NCI-H1436 (cell line): ENCODE measurements at regions not wholly inside any gene's neighbourhood (a gene's known extent, or its start where the extent isn't known, plus 50 kb on each side); places are given as distances from the start of the nearest gene placed in this dataset.
"Not testable (repeated sequence)": the region's sequence is repeated elsewhere in the genome, so short reads cannot be mapped to it uniquely, and the experiment has no call there.

Source experiments
- DNase-seq: peaks from one replicate; lab custom pipeline; 2025; lab: John Stamatoyannopoulos, UW

DNA sequence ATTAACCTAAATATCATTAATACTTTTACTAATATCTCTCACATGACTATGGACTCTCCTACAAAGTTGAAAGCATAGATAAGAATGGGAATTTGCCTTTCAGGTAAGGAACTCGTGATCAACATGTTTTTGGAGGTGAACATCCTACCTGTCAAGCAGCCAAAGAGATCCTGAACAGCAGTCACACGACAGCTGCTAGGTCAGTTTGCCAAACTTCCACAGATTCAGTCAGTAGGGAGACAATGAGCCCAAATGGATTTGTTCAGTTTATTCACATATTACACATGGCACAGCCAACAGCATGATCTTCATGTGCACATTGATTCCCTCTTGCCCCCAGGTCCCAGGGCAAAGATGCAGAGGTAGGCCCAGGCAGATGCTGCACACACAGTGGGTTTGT, 86.1 kb upstream of the LOC128125822 start:
- DNase-seq, result no peak

DNA sequence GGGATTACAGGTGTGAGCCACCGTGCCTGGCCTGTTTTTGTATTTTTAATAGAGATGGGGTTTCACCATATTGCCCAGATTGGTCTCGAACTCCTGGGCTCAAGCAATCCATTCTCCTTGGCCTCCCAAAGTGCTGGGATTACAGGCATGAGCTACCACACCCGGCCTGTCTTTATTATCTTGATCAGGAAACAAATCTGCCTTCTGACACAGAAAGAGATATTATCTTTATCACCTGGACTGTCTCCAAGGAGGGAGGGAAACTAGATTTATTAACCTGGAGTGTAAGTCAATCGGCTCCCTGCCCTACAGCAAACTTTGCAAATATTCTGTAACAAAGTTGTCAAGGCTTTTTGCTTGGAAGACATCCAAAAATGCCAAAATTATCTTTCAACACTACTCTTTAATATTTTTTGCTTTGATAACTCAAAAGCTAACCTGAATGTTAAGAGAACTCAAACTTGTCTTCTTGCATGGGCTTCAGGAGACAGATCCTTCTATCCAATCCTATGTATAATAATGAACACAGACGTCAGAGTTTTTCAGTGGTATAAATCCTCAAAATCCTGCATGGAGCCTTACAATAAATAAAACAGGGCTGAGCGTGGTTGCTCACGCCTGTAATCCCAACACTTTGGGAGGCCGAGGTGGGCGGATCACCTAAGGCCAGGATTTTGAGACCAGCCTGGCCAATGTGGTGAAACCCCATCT, 85.0 kb upstream of the LOC128125822 start:
- no peak for DNase-seq

DNA sequence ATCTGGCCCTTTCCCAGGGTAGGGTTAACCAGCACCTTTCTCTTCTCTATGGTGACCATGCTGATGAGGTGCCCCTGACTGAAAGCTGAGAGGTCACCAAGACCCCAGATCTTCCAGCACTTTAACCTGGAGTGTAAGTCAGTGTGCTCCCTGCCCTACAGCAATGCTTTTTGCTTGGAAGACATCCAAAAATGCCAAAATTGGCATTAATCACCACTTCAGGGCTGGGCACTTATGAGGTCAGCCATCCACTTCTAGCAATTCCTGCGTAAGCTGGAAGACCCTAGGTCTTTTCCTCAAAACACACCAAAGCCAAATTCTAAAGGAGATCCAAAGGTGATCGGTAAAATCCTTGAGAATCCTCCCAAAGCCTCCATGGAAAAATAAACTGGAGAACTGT, 81.2 kb upstream of the LOC128125822 start:
- no peak for DNase-seq

DNA sequence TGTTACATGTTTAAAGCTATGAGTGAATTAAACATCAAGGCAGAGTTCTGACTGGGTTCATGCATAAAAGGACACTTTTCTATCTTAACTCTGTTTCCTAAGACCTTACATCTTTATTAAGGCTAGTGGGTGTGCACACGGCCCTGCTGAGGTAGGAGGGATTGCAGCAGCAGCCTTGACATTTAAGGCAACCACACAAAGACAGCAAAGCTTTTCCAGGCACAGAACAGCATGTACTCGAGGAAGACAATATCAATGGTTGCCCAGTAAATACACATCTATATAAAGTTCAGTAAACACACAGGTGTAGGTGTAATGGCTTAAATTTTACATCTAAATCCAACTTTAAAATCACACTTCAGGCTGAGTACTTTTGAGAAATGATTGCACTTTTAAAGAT, 79.8 kb upstream of the LOC128125822 start:
- no peak for DNase-seq

DNA sequence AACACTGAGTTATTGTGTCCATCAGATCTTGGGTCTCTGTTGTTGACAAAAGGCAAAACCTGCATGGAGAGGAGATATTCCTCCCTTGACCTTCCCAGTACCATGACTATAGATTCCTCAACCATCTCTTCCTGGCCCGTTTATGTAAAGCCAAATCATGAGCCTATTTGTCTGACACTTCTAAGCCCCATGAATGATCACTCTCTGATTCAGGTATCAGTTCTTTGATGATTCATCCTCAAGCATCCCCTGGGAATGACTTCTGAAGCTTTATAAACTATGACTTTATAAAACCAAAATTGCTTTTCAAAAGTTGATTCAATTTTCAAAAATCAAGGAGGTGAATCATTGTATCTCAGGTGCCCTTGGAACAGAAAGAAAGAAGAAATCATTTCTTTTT, 78.7 kb upstream of the LOC128125822 start:
- DNase-seq, result no peak

DNA sequence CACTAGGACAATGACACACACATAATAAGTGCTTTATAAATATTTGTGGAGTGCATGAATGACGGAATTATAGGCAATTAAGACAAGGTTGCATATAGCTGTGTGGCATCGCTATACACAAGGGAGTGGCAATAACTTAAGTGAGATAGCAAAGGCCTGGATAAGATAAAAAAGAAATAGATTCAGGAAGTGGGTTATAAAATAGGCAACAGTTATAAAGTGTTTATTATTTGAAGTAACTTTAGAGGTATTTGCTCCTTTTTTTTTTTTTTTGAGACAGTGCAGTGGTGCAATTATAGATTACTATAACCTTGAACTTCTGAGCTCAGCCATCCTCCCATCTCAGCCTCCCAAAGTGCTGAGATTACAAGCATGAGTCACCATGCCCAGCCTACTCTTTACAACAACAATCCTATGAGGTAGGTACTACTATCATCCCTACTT, 75.9 kb upstream of the LOC128125822 start:
- no peak for DNase-seq

DNA sequence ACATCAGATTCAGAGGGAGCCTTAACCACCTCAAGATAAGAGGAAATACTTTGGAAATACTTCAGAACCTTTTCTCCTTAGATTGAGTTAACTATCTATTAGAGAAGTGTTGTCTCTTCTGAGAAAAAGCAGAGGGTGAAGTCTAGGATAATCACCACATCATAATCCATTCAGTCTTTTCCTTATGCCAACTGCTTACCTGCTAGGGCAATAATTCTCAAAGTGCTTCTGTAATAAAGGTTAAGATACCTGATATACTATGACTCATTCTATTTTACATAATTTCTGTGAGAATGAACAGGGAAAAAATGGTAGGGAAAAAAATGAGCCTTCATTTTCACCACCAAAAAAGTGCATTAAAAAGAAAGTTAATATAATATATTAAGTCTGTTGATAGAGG, 70.1 kb upstream of the LOC128125822 start:
- no peak for DNase-seq

DNA sequence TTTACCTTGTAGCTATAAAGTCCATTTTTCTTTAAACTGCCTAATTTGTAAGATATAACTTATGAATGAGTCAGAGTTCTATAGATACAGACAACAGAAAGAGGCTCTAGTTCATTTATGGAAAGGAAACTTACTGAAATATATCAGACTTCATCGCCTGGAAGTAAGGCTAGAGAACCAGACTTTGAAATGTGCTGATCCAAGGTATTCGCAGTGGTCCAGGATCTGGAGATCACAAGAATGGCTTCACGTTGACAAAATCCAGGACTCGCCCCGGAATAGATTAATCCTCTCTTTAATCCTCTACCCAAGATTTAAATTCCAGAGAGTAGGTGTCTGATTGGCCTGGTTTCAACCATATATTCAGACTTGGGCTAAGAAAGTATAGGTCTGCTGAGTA, 69.1 kb upstream of the LOC128125822 start:
- DNase-seq, result no peak

DNA sequence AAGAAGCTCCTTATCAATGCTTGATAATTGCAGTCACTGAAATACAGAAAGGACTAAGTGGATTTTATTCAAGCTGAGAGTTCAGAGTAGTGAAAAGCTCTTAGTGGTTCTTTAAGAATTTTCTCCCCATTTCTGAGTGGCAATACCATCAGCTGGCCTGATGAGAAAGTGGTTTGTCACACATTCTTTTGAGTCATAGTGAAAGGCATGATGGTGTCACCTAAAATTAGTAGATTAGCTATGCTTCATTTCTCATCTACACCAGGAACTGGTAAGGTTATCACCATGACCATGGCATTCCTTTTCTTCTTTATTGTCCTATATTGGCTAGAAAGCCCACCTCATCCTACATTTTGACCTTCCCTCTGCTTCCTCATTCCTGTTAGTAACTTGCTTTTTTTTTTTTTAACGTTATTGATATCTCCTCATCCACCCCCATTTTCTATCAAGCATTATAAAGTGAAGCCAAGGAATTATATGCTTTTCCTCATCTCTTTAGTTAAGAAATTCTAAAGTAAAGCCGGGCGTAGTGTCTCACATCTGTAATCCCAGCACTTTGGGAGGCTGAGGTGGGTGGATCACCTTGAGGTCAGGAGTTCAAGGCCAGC, 67.4 kb upstream of the LOC128125822 start:
- DNase-seq, result no peak

DNA sequence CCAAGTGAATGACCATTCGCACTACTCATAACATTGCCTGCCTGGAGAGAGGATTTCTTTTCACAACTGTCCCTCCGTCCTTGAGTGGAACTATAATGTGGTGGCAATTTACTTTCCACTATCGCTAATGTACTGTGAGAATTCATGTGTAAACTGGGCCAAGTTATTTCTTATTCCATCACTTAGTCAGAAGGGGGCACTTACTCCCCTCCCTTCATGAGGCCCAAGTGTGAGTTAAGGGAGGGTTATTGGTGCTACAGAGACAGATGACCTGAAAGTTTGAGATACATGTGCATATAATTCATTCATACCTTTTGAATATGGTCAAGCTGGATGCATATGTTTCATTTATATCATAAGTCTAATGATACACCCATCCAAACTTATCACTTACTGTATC, 65.2 kb upstream of the LOC128125822 start:
- no peak for DNase-seq

DNA sequence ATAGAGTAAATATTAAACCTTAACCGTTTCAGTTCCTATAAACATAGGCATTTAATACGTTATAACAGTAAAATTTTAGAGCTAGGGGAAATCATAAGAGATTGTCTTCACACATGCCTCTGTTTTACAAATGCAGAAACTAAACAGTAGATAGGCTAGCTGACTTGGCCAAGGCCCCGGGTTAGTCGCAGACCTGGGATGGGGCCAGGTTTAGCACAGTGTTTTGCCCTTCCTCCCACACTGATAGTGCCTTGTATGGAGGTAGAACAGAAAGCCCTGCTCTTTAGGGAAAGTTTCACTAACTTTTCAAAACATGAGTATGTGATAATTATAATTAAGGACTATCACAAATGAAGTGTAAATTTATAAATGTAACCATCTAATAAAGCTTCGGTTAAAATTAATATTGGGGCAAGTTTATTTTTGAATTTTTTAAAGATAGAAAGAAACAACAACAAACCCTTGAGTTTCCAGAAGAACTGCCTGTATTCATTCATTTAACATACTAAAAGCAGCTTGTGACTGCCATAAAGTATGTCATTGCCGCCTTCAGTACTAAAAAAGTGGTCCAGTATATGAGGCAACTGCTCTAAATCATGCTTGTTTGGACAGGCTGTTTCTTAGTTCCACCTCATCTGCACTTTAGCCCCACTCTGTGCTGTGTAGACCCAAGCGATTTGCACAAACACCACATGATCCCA, 62.5 kb upstream of the LOC128125822 start:
- no peak for DNase-seq

DNA sequence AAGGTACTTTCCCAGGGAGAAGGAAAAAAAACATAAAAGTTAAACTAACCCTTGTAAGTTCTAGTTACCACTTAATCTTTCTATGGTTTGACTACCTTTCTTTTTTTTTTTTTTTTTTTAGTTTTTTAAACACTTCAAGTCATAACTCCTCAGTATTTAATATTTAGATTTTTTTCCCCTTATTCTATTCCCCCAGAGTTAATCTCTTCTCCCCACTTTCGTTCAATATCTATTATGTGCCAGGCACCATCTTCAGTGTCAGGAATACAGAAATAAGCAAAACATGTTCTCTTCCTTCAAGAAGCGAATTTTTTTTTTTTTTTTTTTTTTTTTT, 62.0 kb upstream of the LOC128125822 start:
- no peak for DNase-seq

DNA sequence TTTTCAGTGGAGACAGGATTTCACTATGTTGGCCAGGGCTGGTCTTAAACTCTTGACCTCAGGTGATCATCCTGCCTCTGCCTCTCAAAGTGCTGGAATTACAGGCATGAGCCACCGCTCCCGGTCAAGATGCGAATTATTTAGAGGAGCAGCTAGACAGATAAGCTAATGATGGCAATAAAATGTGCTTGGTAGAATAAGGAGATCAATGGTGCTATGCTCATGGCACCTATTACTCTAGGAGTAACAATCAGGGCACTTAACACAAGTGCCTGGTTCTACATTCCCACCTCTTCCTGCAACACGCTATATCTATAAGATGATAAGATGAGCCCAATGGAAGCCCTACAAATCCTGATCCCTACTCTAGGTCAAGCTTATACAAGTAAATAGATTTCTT, 61.4 kb upstream of the LOC128125822 start:
- no peak for DNase-seq

DNA sequence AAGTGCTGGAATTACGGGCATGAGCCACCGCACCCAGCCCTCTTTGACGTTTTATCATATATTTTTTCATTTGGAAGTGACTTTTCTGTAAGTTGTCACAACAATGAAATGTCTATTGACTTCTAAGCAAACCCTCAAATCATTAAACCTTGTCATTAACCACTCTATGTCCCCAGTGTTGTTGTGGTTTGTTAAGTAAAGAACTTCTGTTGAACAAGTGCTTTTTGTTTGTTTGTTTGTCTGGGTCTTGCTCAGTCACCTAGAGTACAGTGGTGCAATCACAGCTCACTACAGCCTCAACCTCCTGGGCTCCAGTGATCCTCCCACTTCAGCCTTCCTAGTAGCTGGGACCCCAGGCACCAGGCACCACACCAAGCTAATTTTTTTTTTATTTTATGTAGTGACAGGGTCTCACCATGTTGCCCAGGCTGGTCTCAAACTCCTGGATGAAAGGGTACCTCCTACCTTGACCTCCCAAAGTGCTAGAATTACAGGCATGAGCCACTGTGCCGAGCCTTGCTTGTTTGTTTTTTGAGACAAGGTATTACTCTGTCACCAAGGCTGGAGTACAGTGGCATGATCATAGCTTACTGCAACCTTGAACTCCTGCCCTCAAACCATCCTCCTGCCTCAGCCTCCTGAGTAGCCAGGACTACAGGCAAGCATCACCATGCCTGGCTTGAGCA, 57.6 kb upstream of the LOC128125822 start:
- no peak for DNase-seq

DNA sequence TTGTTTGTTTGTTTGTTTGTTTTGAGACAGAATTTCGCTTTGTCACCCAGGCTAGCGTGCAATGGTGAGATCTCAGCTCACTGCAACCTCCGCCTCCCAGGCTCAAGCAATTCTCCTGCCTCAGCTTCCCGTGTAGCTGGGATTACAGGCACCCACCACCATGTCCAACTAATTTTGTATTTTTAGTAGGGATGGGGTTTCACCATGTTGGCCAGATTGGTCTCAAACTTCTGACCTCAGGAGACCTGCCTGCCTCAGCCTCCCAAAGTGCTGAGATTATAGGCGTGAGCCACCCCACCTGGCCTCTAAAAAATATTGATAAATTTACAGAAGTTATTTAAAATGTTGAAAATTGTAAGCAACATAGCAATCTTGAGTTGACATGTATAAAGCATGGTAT, 57.1 kb upstream of the LOC128125822 start:
- DNase-seq, result not testable (repeated sequence)

DNA sequence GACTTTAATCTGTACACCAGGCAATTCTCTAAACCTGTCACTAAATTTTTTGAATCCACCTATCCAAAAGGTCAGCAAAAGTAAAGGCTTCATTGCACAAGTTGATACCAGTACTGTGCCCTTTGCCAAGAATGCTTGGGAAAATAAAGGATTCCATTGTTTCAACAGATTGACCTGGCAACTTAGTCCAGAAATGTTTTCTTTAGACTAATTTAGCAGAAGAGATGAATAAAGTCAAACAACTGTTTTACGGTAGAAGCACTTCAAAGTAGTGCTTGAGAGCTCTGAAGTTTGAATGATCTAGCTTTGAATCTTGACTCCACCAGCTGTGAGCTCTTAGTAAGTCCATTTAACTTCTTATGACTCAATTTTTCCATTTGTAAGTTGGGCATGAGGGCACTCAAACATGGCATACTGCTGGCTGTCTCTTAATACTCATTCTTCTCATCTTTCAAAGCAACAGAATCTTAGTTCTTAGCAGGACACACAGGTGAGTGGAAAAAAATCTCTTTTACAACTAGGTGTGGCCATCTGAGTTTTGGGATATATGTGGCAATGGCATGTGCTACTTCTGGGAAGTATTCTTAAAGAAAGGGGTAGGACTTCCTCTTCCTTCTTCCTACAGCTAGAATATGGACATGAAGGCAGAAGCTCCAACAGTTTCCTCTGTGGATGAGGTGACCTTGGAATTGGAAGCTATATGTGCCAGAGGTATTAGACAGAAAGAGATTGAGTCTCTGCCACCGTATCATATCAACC, 55.9 kb upstream of the LOC128125822 start:
- DNase-seq, result no peak

DNA sequence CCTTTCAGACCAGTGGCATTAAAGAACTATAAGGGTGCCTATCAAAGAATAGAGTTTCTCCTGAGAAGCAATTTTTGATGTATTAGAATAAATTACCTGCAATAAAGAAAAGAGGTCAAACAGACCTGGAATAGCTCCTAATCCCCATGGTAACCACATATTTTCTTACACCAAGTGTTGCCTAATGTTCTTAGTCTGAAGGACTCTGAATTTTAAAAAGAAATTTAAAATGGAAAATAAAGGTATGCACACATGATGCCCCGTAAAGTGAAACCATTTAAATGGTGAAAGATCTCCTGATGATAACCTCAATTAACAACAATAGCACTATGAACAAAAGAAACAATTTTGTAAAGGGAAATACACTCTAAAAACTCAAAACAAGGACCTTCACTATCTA, 55.1 kb upstream of the LOC128125822 start:
- no peak for DNase-seq

DNA sequence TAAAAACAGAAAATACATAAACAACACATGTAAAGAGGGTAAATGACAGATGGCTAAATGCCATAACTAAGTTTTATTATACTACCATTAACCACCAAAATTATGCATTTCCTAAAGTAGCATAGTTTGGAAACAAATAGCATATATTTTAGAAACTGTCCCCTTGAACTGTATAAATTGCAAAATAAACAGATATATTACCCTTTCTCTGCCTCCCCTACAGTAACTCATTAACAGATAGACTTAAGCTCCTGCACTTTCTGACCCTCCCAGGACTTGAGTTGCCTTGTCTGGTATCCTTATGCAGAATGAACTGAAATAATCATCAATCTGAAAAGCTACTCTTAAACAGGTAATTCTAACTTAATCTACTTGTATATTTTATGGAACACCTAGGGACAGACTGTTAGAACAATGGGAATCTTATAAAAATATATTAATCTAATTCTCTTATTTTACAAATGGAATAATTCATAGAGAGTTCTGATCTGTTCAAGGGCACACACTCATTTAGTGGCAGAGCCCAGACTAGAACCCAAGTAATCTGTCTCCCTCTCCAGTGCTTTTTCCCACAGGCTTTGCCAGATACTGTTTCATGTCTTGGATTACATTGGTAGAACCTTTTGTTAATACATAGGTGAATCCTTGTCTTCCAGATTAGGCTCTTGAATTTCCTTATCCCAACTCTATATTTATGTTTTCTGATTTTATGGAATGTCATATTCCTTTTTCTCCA, 50.6 kb upstream of the LOC128125822 start:
- no peak for DNase-seq
